Upper lobe of left lung (tissue), 4 donors: ENCODE measurements at regions not wholly inside any gene's neighbourhood (a gene's known extent, or its start where the extent isn't known, plus 50 kb on each side); places are given as distances from the start of the nearest gene placed in this dataset.

ENCODE experiments used
- POLR2A ChIP-seq, 4 donors: fragments of 450-650 bp; IDR thresholded peaks; one replicate each; pipeline ENCODE4 v1.5.1; 2016 to 2017; ENCODE audit warnings: antibody characterized with exemption in 4 of 4, mild to moderate bottlenecking in 2 of 4
- TF ChIP-seq, protein P1 (sequence below), 6 experiments: fragments of 450-650 bp in 4 of 6; fragments of 200-600 bp in 2 of 6; sonication (generic) in 2 of 6; IDR thresholded peaks; one replicate each; pipeline ENCODE4 v1.5.1; 2016 to 2019; ENCODE audit warnings: antibody characterized with exemption in 6 of 6

DNA sequence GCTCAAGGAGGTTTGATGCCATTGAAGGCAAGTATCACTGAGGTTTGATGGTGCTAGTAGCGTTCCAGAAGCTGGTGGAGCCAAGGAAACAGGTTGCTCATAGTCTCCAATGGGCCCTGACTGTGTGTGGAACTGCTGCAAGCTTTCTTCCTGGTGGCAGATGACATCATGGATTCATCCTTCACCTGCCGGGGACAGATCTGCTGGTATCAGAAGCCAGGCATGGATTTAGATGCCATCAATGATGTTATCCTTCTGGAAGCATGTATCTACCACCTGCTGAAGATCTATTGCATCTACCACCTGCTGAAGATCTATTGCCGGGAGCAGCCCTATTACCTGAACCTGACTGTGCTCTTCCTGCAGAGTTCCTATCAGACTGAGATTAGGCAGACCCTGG, 734.4 kb downstream of the PLA2G4A start:
- TF ChIP-seq, protein P1, sequence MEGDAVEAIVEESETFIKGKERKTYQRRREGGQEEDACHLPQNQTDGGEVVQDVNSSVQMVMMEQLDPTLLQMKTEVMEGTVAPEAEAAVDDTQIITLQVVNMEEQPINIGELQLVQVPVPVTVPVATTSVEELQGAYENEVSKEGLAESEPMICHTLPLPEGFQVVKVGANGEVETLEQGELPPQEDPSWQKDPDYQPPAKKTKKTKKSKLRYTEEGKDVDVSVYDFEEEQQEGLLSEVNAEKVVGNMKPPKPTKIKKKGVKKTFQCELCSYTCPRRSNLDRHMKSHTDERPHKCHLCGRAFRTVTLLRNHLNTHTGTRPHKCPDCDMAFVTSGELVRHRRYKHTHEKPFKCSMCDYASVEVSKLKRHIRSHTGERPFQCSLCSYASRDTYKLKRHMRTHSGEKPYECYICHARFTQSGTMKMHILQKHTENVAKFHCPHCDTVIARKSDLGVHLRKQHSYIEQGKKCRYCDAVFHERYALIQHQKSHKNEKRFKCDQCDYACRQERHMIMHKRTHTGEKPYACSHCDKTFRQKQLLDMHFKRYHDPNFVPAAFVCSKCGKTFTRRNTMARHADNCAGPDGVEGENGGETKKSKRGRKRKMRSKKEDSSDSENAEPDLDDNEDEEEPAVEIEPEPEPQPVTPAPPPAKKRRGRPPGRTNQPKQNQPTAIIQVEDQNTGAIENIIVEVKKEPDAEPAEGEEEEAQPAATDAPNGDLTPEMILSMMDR (IDR thresholded peaks at IDR 0.05), result no peak
- TF ChIP-seq POLR2A (IDR thresholded peaks at IDR 0.05), result no peak
